RPMI7951 (cell line): ENCODE measurements at regions not wholly inside any gene's neighbourhood (a gene's known extent, or its start where the extent isn't known, plus 50 kb on each side); places are given as distances from the start of the nearest gene placed in this dataset.

Source experiments
- DNase-seq: peaks from one replicate; pipeline ENCODE4 v3.0.0-alpha.2; 2012; ENCODE audit warnings: low read depth

DNA sequence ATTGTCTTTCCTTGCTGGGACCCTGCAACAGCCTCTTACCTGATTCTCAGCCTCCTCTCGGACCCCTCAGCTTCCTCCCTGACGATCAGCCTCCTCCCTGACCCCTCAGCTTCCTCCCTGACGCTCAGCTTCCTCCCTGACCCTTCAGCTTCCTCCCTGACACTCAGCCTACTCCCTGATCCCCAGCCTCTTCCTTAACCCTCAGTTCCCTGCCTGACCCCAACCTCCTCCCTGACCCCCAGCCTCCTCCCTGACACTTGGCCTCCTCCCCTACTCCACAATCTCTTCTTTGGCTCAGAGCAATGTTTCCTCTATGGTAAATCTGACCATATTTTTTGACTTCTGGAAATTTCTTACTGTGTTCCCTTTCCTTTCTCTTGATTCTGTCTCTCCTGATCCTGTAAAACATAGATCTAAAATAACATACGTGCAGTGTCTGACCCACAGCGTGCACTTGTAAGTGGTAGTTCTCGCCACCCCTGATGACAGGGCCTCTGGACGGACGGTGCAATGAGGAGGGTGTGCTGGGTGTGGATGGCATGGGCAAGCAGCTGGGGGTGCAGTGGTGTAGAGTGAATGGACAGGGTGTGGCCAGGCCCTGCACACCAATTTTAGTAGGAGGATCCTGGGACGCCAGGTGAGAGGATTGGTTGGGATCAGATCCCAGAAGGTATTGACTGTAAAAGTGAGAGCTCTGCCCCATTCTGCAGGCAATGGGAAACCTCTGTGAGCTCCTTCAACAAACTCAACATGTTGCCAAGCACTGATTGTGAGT is 264.1 kb downstream of the FOXD2 start:
- DNase-seq = no peak

DNA sequence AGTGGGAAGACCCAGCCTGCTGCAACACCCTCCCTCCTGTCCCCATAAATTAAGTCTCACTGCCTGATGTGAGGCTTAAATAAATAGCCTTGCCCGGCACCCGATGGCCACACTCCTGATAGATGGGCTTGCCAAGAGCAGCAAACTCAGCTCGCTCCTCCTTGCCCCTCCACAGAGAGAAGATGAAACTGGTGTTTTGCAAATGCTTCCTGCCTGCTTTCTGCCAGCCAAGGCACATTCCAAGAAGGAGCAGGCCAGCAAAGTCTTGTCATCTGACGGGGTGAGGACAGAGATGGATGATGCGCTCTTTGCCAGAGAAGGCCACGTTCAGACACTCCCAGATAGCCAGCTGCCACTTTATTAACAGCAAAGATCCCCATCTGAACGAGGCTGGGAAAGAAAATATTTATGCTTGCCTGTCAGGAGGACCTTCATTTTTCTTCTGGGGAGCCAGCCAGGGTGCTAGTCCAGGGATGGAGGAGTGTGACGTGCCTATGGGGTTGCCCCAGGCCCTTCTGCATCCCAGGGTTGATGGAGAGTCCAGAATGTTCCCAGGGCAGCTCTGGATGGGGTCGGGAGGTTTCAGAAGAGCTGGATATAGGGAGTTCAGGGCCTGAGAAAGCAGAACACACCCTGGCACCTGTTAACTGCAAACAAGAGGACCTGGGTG is 265.4 kb downstream of the FOXD2 start:
- DNase-seq = no peak

DNA sequence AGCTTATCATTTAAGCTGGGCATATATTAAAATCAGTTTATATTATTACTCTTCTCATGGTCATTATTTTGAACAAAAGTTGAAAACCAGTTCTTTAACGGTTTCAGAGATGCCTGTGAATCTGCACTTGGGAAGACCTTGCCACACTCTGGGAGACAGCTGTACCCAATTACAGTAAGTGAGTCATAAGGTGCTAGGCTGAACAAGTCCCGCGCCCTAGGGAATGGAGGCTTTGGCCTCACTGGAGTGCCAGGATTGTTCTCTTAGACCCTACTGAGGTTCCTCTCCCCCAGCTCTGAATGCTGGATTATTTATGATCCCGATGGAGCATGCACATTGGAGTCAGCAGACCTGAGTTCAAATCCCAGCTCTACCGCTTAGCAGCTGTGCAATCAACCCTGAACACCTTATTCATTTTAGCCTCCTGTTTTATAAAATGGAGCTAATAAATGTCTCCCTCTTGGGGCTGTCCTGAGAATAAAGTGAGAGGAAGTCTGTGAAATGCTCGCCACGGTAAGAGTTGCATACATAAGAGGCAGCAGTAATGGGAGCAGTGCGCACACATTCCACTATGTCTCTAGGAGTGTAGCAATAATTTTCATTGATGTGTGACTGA is 266.2 kb downstream of the FOXD2 start:
- DNase-seq = peak; percentile 85

DNA sequence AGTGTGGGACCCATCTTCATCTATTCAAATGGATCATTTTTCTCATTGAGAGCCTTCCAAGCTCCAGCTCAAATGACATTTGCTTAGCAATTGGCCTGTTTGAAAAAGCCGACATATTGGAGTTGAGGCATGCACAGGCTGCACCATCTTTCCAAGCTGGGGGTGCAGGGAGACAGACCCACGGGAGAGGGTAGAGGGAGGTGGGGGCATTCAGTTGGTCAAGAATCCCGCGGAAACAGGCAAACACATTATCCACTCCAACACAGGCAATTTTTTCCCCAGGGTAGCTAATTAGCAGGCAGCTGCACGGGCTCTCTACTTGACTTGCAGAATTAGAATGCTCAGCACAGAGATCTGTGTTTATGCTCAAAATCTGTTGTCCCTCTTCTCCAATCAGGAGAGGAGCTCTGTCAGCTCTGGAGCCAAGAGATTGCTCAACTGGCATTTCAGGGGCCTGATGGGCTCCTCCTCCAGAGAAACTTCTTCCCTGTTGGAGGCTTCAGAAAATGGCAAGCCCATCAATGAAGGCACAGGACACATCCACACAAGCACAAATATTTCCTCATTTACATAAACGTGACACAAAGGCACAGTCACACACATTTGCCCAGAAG is 267.8 kb downstream of the FOXD2 start:
- DNase-seq = no peak

DNA sequence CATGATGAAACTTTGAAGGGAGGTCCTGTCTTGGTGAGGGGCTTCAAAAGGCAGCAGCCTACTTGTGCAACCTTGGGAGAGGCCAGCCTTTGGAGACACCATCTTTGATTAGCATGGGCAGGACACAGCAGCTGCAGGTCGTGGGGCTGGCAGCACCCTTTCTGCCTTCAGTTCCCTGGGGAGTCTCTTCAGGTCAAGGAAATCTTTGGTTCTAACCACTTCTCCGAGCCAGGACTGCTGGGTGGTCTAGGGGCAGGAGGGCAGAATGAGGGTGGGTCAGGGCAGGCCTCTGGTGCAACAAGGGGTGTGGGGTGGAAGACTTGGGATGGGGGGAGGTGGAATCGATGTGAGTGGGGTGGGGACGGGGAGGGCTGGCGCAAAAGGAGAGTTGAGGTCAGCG is 269.7 kb downstream of the FOXD2 start:
- DNase-seq = no peak

DNA sequence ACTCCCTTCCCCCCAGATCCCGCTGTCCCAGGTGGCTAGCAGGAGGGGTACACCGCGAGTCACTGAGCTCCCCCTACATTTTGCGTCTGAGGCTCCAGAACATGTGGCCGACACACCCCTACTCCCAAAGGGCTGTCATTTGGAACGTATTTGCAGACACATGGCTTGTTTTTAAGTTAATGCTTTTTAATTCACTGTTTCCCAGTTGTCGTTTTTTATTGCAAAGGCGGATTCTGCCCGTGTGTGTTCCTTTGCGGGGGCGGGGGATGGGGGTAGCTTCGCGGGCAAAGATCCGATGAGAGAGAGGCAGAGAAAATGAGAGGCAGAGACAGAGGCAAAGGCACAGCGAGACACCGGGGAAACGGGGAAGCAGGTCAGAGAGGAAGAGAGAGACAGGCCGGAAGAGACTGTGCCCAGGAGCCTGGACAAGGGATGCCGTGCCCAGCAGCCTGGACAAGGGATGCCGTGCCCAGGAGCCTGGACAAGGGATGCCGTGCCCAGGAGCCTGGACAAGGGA is 270.2 kb downstream of the FOXD2 start:
- DNase-seq = no peak

DNA sequence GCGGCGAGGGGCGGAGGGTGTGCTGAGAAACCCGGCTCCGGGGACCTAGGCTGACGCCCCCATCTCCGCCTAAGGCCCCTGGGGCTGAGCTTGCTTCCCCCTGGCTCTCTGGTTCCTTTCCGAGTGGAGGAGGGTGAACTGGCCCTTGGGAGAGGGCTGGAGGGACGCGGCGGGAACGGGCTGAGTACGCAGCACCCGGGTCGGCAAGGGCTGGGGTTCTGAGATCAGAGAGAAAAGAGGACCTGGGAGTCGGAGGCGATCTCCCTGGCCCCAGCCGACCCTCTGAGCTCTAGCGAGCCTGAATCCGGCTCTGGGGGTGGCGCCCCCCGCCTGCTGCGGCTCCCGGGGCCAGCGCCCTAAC is 270.8 kb downstream of the FOXD2 start:
- no peak for DNase-seq

DNA sequence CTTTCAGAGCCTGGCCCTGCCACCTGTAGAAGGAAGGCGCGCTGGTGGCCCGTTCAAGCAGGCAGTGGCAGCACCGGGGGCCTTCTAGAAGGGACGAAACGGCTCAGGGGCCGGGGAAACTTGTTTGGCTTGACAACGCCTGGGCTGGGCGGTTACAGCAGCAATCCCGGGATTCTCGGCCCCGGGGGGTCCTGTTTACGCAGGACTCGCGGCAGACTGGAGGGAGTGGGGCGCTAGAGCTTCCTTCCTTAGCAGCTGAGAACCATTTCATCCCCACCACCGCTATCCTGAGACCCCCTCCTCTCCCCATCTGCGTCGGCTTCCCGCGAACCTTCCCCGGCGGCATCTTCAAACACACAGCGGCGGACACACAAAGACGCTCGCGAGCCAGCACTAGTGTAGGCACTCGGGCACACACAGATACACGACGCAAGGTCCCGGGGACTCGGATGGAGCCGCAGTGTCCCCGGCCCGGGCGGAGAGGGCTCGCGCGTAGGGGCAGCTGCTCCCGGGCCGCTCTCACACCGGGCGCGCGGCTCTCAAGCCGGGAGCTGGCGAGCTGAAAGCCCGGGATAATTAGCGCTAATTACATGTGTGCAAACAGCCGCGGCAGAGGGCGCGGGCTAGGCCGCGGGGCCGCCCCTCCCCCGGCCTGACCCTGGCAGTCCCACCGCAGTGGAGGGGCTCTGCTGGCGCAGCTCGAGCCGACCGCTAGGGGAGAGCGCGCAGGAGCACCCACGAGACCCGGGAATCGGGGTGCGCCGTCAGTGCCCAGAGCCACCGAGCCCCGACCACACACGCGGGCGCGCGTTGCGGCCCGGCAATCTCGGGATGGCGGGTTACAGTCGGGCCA is 271.4 kb downstream of the FOXD2 start:
- DNase-seq = no peak

DNA sequence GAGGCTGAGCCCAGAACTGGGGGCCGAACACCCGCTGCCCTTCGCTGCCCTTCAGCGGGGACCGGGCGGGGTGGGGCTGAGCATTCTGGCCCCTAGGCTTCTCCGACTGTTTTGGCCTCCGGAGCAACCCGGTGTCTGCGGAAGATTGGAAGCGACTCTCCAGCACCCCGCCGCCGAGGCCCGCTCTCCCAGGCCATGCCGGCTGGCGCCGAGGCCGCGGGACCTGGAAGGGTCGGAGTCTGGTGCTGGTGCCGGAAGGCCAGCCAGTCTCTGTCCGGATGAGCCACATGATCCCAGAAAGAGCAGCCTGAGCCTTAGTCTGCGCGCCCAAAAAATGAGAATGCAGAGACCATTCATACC is 272.0 kb downstream of the FOXD2 start:
- DNase-seq = no peak

DNA sequence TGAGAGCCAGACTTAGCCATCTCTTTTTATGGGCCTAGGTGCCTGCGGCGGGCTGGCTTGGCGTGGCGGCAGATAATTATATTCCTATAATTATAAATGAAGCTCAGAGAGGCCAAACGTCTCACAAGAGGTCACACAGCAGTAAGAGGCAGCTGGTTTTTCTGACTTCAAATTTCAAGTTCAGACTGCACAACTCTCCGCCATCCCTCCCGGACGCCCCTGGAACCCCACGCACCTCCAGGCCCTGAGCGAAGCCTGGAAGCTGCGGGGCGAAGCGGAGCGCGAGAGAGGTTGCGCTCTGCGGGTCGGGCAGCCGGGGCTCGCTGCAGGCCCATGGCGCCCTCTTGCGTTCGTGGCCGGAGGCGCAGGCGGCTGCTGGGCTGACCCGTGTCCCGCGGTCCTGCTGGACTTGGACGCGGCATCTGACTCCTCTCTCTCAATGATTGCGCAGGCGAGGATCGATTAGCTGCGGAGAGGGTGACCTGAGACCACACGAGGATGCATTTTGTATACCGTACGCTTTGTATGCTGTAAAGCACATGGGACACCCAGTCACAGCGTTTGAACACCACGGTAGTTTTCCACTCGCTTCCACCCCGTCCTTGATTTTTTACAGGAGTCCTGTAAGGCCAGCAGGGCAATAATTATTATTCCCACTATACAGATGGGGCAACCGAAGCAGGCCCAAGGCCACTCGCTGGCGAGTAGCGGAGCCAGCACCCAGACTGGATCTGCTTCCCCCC is 272.7 kb downstream of the FOXD2 start:
- DNase-seq = peak; percentile 41
